IMR-90 (cell line): ENCODE measurements at regions not wholly inside any gene's neighbourhood (a gene's known extent, or its start where the extent isn't known, plus 50 kb on each side); places are given as distances from the start of the nearest gene placed in this dataset.

Experiments used
- ATAC-seq: fragments of 200-7000 bp; cut with Tn5 transposase; 2 replicates; pipeline ENCODE4 v1.9.1; 2020; ENCODE audit warnings: low read depth, mild to moderate bottlenecking, moderate library complexity
- BruUV-seq: library from RNA; stranded (reverse); fragments of 400-500 nt; replicated peaks from 2 replicates; lab custom pipeline; 2021; lab: Mats Ljungman, UMichigan
- CTCF ChIA-PET: fragments of 300-600 bp; formaldehyde crosslinking; extraction: SDS; loops from one replicate; lab custom pipeline; 2021; ENCODE audit warnings: antibody characterized with exemption; lab: Yijun Ruan, JAX
- POLR2A ChIA-PET: fragments of 300-600 bp; sonication (Branson Sonifier 250); formaldehyde crosslinking; loops from one replicate; lab custom pipeline; 2022; ENCODE audit warnings: antibody characterized with exemption; ENCODE audit not compliant: unreplicated experiment; lab: Charles Lee
- DNase-seq: peaks from one replicate; pipeline ENCODE4 v3.0.0; 2013
- H2AFZ ChIP-seq: replicated peaks from 2 replicates; pipeline ENCODE3; 2013; ENCODE audit warnings: low read length, mild to moderate bottlenecking; ENCODE audit not compliant: poor library complexity
- H2AK5ac ChIP-seq: 2 replicates; pipeline ENCODE4 v1.6.1; 2013; ENCODE audit warnings: low read depth, low read length, inconsistent platforms
- H2AK9ac ChIP-seq: replicated peaks from 2 replicates; pipeline ENCODE3; 2013; ENCODE audit warnings: mild to moderate bottlenecking, low read depth, low read length, moderate library complexity; ENCODE audit not compliant: poor library complexity
- H2BK120ac ChIP-seq: 2 replicates; pipeline ENCODE4 v1.6.1; 2013; ENCODE audit warnings: low read depth, low read length, inconsistent platforms
- H2BK15ac ChIP-seq: 3 replicates; pipeline ENCODE4 v1.6.1; 2013; ENCODE audit warnings: low read depth, low read length, inconsistent platforms
- H2BK20ac ChIP-seq: 2 replicates; pipeline ENCODE4 v1.6.1; 2013; ENCODE audit warnings: low read depth, mild to moderate bottlenecking, inconsistent platforms, low read length, moderate library complexity
- H2BK5ac ChIP-seq: 2 replicates; pipeline ENCODE4 v1.6.1; 2013; ENCODE audit warnings: mild to moderate bottlenecking, low read depth, low read length, inconsistent platforms; ENCODE audit not compliant: poor library complexity, severe bottlenecking
- H3K14ac ChIP-seq: replicated peaks from 2 replicates; pipeline ENCODE4 v1.6.1; 2013; ENCODE audit warnings: low read depth, low read length, inconsistent platforms
- H3K18ac ChIP-seq: 2 replicates; pipeline ENCODE4 v1.6.1; 2013; ENCODE audit warnings: low read depth, low read length, control low read depth
- H3K23ac ChIP-seq: 2 replicates; pipeline ENCODE4 v1.6.1; 2013; ENCODE audit warnings: low read depth, low read length, inconsistent platforms
- H3K27ac ChIP-seq: 2 replicates; pipeline ENCODE4 v1.5.1; 2013; ENCODE audit warnings: mild to moderate bottlenecking, control low read depth, low read length; ENCODE audit not compliant: insufficient read depth
- H3K27me3 ChIP-seq: 2 replicates; pipeline ENCODE4 v1.6.1; 2013; ENCODE audit warnings: low read length; ENCODE audit not compliant: control insufficient read depth, insufficient read depth
- H3K36me3 ChIP-seq: 2 replicates; pipeline ENCODE4 v1.6.1; 2013; ENCODE audit warnings: low read length, mixed read lengths; ENCODE audit not compliant: control insufficient read depth, insufficient read depth
- H3K4ac ChIP-seq: 2 replicates; pipeline ENCODE4 v1.6.1; 2013; ENCODE audit warnings: low read depth, low read length, inconsistent platforms
- H3K4me1 ChIP-seq: 2 replicates; pipeline ENCODE4 v1.6.1; 2013; ENCODE audit warnings: low read length, mixed read lengths; ENCODE audit not compliant: control insufficient read depth, insufficient read depth
- H3K4me2 ChIP-seq: 2 replicates; pipeline ENCODE4 v1.6.1; 2013; ENCODE audit warnings: low read depth, mild to moderate bottlenecking, control low read depth, low read length, moderate library complexity
- H3K4me3 ChIP-seq: 2 replicates; pipeline ENCODE4 v1.5.1; 2013; ENCODE audit warnings: low read depth, mild to moderate bottlenecking, control low read depth, low read length, moderate library complexity; ENCODE audit not compliant: insufficient read depth
- H3K56ac ChIP-seq: 2 replicates; pipeline ENCODE4 v1.6.1; 2013; ENCODE audit warnings: low read length, inconsistent platforms; ENCODE audit not compliant: insufficient read depth; ENCODE audit errors: extremely low read depth
- H3K79me1 ChIP-seq, 2 experiments: 2 replicates each; pipeline ENCODE4 v1.6.1; 2013; ENCODE audit warnings: low read length in 2 of 2, inconsistent platforms in 1 of 2, low read depth in 1 of 2
- H3K9ac ChIP-seq: 2 replicates; pipeline ENCODE4 v1.6.1; 2013; ENCODE audit warnings: low read depth, low read length, control low read depth
- H3K9me1 ChIP-seq: 2 replicates; pipeline ENCODE4 v1.6.1; 2013; ENCODE audit warnings: low read length, inconsistent platforms; ENCODE audit not compliant: insufficient read depth
- H3K9me3 ChIP-seq: 2 replicates; pipeline ENCODE4 v1.6.1; 2013; ENCODE audit warnings: low read length; ENCODE audit not compliant: control insufficient read depth, insufficient read depth
- H4K20me1 ChIP-seq: 2 replicates; pipeline ENCODE4 v1.6.1; 2013; ENCODE audit warnings: low read length, inconsistent platforms; ENCODE audit not compliant: insufficient read depth
- H4K5ac ChIP-seq: 2 replicates; pipeline ENCODE4 v1.6.1; 2013; ENCODE audit warnings: mild to moderate bottlenecking, low read depth, low read length, control low read depth
- H4K8ac ChIP-seq, 2 experiments: 2 replicates each; pipeline ENCODE4 v1.6.1; 2013; ENCODE audit warnings: low read depth in 2 of 2, low read length in 2 of 2, control low read depth in 1 of 2, inconsistent platforms in 1 of 2
- H4K91ac ChIP-seq: 2 replicates; pipeline ENCODE4 v1.6.1; 2013; ENCODE audit warnings: low read depth, low read length, inconsistent platforms; ENCODE audit not compliant: insufficient read depth
- BHLHE40 ChIP-seq: fragments of 150-350 bp; IDR thresholded peaks from 2 replicates; pipeline ENCODE4 v1.6.1; 2016; ENCODE audit warnings: mild to moderate bottlenecking, low read depth, low read length
- CEBPB ChIP-seq: IDR thresholded peaks from 2 replicates; pipeline ENCODE4 v1.6.1; 2012; ENCODE audit warnings: low read depth, low read length, improper control_type of control experiment
- CHD1 ChIP-seq: IDR thresholded peaks from 2 replicates; pipeline ENCODE4 v1.6.1; 2012; ENCODE audit warnings: low read depth, low read length, improper control_type of control experiment
- ELK1 ChIP-seq: fragments of 150-350 bp; IDR thresholded peaks from 2 replicates; pipeline ENCODE4 v1.6.1; 2016; ENCODE audit warnings: low read depth, mild to moderate bottlenecking, low read length, moderate library complexity, borderline replicate concordance
- FOS ChIP-seq: fragments of 150-350 bp; IDR thresholded peaks from 2 replicates; pipeline ENCODE4 v1.6.1; 2016; ENCODE audit warnings: low read depth, low read length
- MAFK ChIP-seq: IDR thresholded peaks from 2 replicates; pipeline ENCODE4 v1.6.1; 2012; ENCODE audit warnings: low read depth, low read length, improper control_type of control experiment
- MAZ ChIP-seq: IDR thresholded peaks from 2 replicates; pipeline ENCODE4 v1.6.1; 2012; ENCODE audit warnings: low read depth, mild to moderate bottlenecking, low read length, improper control_type of control experiment, moderate library complexity, borderline replicate concordance
- MXI1 ChIP-seq: IDR thresholded peaks from 2 replicates; pipeline ENCODE4 v1.6.1; 2012; ENCODE audit warnings: low read depth, mild to moderate bottlenecking, low read length, moderate library complexity, borderline replicate concordance
- NFE2L2 ChIP-seq: fragments of 150-350 bp; IDR thresholded peaks from 2 replicates; pipeline ENCODE4 v1.6.1; 2016; ENCODE audit warnings: low read depth, mild to moderate bottlenecking, low read length
- POLR2A ChIP-seq: IDR thresholded peaks from 2 replicates; pipeline ENCODE4 v1.6.1; 2012; ENCODE audit warnings: mild to moderate bottlenecking, low read depth, low read length
- RAD21 ChIP-seq: IDR thresholded peaks from 2 replicates; pipeline ENCODE4 v1.6.1; 2012; ENCODE audit warnings: low read length, improper control_type of control experiment
- RCOR1 ChIP-seq: IDR thresholded peaks from 2 replicates; pipeline ENCODE4 v1.6.1; 2012; ENCODE audit warnings: mild to moderate bottlenecking, low read length, improper control_type of control experiment; ENCODE audit not compliant: insufficient replicate concordance
- RFX5 ChIP-seq: IDR thresholded peaks from 2 replicates; pipeline ENCODE4 v1.8.0; 2012; ENCODE audit warnings: low read depth, mild to moderate bottlenecking, low read length, moderate library complexity
- SMC3 ChIP-seq: fragments of 150-350 bp; IDR thresholded peaks from 2 replicates; pipeline ENCODE4 v1.6.1; 2016; ENCODE audit warnings: low read depth, mild to moderate bottlenecking, antibody characterized with exemption, low read length, moderate library complexity
- USF2 ChIP-seq: fragments of 150-350 bp; IDR thresholded peaks from 2 replicates; pipeline ENCODE4 v1.6.1; 2017; ENCODE audit warnings: mild to moderate bottlenecking, antibody characterized with exemption, low read length, low read depth
- dilution Hi-C: fragments of 300-500 bp; cut with HindIII; formaldehyde crosslinking; loops from one replicate; pipeline ENCODE4 v1.14.3; 2018; ENCODE audit warnings: low sequenced_read_pairs; ENCODE audit not compliant: unreplicated experiment
- in situ Hi-C: fragments of 300-500 bp; cut with MboI; formaldehyde crosslinking; loops from 3 replicates; pipeline ENCODE4 v1.14.3; 2019; ENCODE audit warnings: low sequenced_read_pairs, inconsistent platforms, mixed read lengths
- intact Hi-C: fragments of 100-400 bp; cut with micrococcal nuclease; formaldehyde crosslinking; loops from 2 replicates; pipeline ENCODE4 v1.10.0; 2022
- TF ChIP-seq, protein P1 (sequence below): conservative IDR thresholded peaks from 2 replicates; pipeline ENCODE4 v1.5.1; 2012; ENCODE audit warnings: mild to moderate bottlenecking, low read depth, low read length, improper control_type of control experiment

GRCh38 chr2:144681389-144681788 lies 161.5 kb upstream of the ZEB2 start:
- Histone ChIP-seq H3K4me3 (no peak overlapping the region), H3K9me3 (no peaks in the 10 kb centered on the region), H4K20me1 (no peaks in the 10 kb centered on the region), H3K23ac (no peak overlapping the region), H4K8ac (no peak overlapping the region), H2BK5ac (no peak overlapping the region), H3K4me2 (no peak overlapping the region), H3K79me1 (no peaks in the 10 kb centered on the region), H2BK20ac (no peak overlapping the region), H3K4me1 (no peaks in the 10 kb centered on the region), H2AK5ac (no peak overlapping the region), H3K18ac (no peak overlapping the region), H3K9ac (no peak overlapping the region), H3K36me3 (no peaks in the 10 kb centered on the region), H3K14ac (no peak overlapping the region), H4K91ac (no peak overlapping the region), H3K27me3 (no peaks in the 10 kb centered on the region), H4K5ac (no peak overlapping the region), H3K56ac (no peak overlapping the region), H2AK9ac (no peak overlapping the region), H3K9me1 (no peaks in the 10 kb centered on the region), H2AFZ (no peak overlapping the region), H2BK120ac (no peak overlapping the region), H3K4ac (no peak overlapping the region), H3K27ac (no peak overlapping the region), H2BK15ac (no peak overlapping the region)
- ATAC-seq: no peak
- dilution Hi-C loops: no loop called here
- ChIA-PET POLR2A (no interaction called here), CTCF (interaction anchor here (1.6 kb wide), 1 partner anchor 13 kb away, joined by 6 read pairs; no protein-coding TSS in a partner anchor)
- in situ Hi-C loops: no loop called here
- no peak for TF ChIP-seq MXI1
- TF ChIP-seq RAD21: no peak
- TF ChIP-seq MAFK: no peak
- no peak for TF ChIP-seq CEBPB
- TF ChIP-seq RCOR1: no peak
- no peak for TF ChIP-seq RFX5
- TF ChIP-seq POLR2A: no peak
- no peak for TF ChIP-seq MAZ
- TF ChIP-seq ELK1: no peak
- TF ChIP-seq, protein P1, sequence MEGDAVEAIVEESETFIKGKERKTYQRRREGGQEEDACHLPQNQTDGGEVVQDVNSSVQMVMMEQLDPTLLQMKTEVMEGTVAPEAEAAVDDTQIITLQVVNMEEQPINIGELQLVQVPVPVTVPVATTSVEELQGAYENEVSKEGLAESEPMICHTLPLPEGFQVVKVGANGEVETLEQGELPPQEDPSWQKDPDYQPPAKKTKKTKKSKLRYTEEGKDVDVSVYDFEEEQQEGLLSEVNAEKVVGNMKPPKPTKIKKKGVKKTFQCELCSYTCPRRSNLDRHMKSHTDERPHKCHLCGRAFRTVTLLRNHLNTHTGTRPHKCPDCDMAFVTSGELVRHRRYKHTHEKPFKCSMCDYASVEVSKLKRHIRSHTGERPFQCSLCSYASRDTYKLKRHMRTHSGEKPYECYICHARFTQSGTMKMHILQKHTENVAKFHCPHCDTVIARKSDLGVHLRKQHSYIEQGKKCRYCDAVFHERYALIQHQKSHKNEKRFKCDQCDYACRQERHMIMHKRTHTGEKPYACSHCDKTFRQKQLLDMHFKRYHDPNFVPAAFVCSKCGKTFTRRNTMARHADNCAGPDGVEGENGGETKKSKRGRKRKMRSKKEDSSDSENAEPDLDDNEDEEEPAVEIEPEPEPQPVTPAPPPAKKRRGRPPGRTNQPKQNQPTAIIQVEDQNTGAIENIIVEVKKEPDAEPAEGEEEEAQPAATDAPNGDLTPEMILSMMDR: no peak
- no peak for TF ChIP-seq CHD1
- no peak for TF ChIP-seq USF2
- TF ChIP-seq NFE2L2: no peak
- TF ChIP-seq SMC3: no peak
- no peak for TF ChIP-seq BHLHE40
- TF ChIP-seq FOS: no peak
- intact Hi-C loops: no loop called here
- no peak for DNase-seq
- no TSS peak for BruUV-seq
